Midbrain (tissue), 1 donor: ENCODE measurements at regions not wholly inside any gene's neighbourhood (a gene's known extent, or its start where the extent isn't known, plus 50 kb on each side); places are given as distances from the start of the nearest gene placed in this dataset.

Source experiments
- DNase-seq: peaks from one replicate; lab custom pipeline; 2025; lab: John Stamatoyannopoulos, UW

- DNase-seq: no peak
These were observed 638.6 kb downstream of the SEMA5A start for GRCh38 chr5:8907168-8907868.

- no peak for DNase-seq
These were observed 637.7 kb downstream of the SEMA5A start for GRCh38 chr5:8908055-8908683.

- no peak for DNase-seq
These were observed 633.8 kb downstream of the SEMA5A start for GRCh38 chr5:8912106-8912505.

GRCh38 chr5:8913522-8913921 lies 632.4 kb downstream of the SEMA5A start:
- DNase-seq: no peak

GRCh38 chr5:8919096-8919495 lies 626.8 kb downstream of the SEMA5A start:
- no peak for DNase-seq

GRCh38 chr5:8923526-8923925 lies 622.3 kb downstream of the SEMA5A start:
- DNase-seq: no peak

GRCh38 chr5:8924054-8924793 lies 621.7 kb downstream of the SEMA5A start:
- DNase-seq: no peak

- no peak for DNase-seq
These were observed 615.9 kb downstream of the SEMA5A start for GRCh38 chr5:8930021-8930420.

- DNase-seq: no peak
These were observed 611.4 kb downstream of the SEMA5A start for GRCh38 chr5:8934455-8934854.

GRCh38 chr5:8940934-8941333 lies 604.9 kb downstream of the SEMA5A start:
- no peak for DNase-seq

- no peak for DNase-seq
These were observed 602.6 kb downstream of the SEMA5A start for GRCh38 chr5:8943301-8943700.

GRCh38 chr5:8944005-8944404 lies 601.9 kb downstream of the SEMA5A start:
- no peak for DNase-seq

GRCh38 chr5:8945972-8946371 lies 599.9 kb downstream of the SEMA5A start:
- DNase-seq: no peak

- no peak for DNase-seq
These were observed 596.0 kb downstream of the SEMA5A start for GRCh38 chr5:8949908-8950307.

GRCh38 chr5:8952147-8952546 lies 593.7 kb downstream of the SEMA5A start:
- no peak for DNase-seq

GRCh38 chr5:8953016-8953415 lies 592.9 kb downstream of the SEMA5A start:
- DNase-seq: no peak

GRCh38 chr5:8953911-8954438 lies 591.9 kb downstream of the SEMA5A start:
- DNase-seq: no peak

- DNase-seq: no peak
These were observed 591.1 kb downstream of the SEMA5A start for GRCh38 chr5:8954801-8955200.

- no peak for DNase-seq
These were observed 589.2 kb downstream of the SEMA5A start for GRCh38 chr5:8956659-8957058.

GRCh38 chr5:8958602-8959001 lies 587.3 kb downstream of the SEMA5A start:
- no peak for DNase-seq

GRCh38 chr5:8961219-8961618 lies 584.7 kb downstream of the SEMA5A start:
- no peak for DNase-seq

GRCh38 chr5:8961956-8962355 lies 583.9 kb downstream of the SEMA5A start:
- DNase-seq: no peak

- no peak for DNase-seq
These were observed 564.9 kb downstream of the SEMA5A start for GRCh38 chr5:8981016-8981415.
